B cell (primary cell): ENCODE measurements at regions not wholly inside any gene's neighbourhood (a gene's known extent, or its start where the extent isn't known, plus 50 kb on each side); places are given as distances from the start of the nearest gene placed in this dataset.

Experiments used
- ATAC-seq: fragments of 200-7000 bp; cut with Tn5 transposase; one replicate; pipeline ENCODE4 v1.10.0; 2021; ENCODE audit warnings: low read depth, mild to moderate bottlenecking, moderate number of reproducible peaks, moderate library complexity
- CTCF ChIA-PET: fragments of 350-600 bp; sonication (Branson Sonifier 250); formaldehyde crosslinking; loops from one replicate; lab custom pipeline; 2021; ENCODE audit warnings: antibody characterized with exemption, inconsistent platforms; lab: Charles Lee
- POLR2A ChIA-PET: fragments of 350-600 bp; sonication (Branson Sonifier 250); formaldehyde crosslinking; loops from one replicate; lab custom pipeline; 2021; ENCODE audit warnings: antibody characterized with exemption; lab: Charles Lee
- DNase-seq: peaks from one replicate; pipeline ENCODE4 v3.0.0; 2013
- H2AFZ ChIP-seq: 2 replicates; pipeline ENCODE4 v1.6.1; 2012; ENCODE audit warnings: mild to moderate bottlenecking, low read depth, low read length; ENCODE audit not compliant: insufficient read depth, poor library complexity, severe bottlenecking
- H3K27ac ChIP-seq, 2 donors: 1 replicate in 1 of 2; 2 replicates in 1 of 2; pipeline ENCODE4 v1.5.1; 2012 to 2013; ENCODE audit warnings: low read length in 2 of 2, mild to moderate bottlenecking in 2 of 2, moderate library complexity in 1 of 2
- H3K27me3 ChIP-seq, 4 experiments: fragments of 200-600 bp in 1 of 4; sonication (generic) in 1 of 4; replicated peaks in 1 of 4; 1 replicate in 2 of 4; 2 replicates in 2 of 4; pipeline versions ENCODE4 v1.6.1 to v1.7.0; 2013 to 2016; ENCODE audit warnings: low read length in 3 of 4, mild to moderate bottlenecking in 2 of 4, mixed read lengths in 1 of 4, moderate library complexity in 1 of 4; ENCODE audit not compliant: insufficient read depth in 4 of 4, control insufficient read depth in 3 of 4; ENCODE audit errors: control extremely low read depth in 1 of 4
- H3K36me3 ChIP-seq, 2 experiments: replicated peaks in 1 of 2; 1 replicate in 1 of 2; 2 replicates in 1 of 2; pipeline versions ENCODE4 v1.6.1 to v1.7.1; 2013; ENCODE audit warnings: low read length in 1 of 2; ENCODE audit not compliant: insufficient read depth in 2 of 2, control insufficient read depth in 1 of 2; ENCODE audit errors: control extremely low read depth in 1 of 2, extremely low read depth in 1 of 2
- H3K4me1 ChIP-seq, 2 donors: fragments of 200-600 bp in 1 of 2; sonication (generic) in 1 of 2; 1 replicate in 1 of 2; 2 replicates in 1 of 2; pipeline versions ENCODE4 v1.5.1 to v1.6.1; 2013 to 2017; ENCODE audit warnings: low read length in 2 of 2; ENCODE audit not compliant: control insufficient read depth in 2 of 2, insufficient read depth in 2 of 2
- H3K4me2 ChIP-seq: replicated peaks from 2 replicates; pipeline ENCODE3; 2012; ENCODE audit warnings: mild to moderate bottlenecking, low read depth, low read length; ENCODE audit not compliant: poor library complexity, severe bottlenecking
- H3K4me3 ChIP-seq, 5 experiments: fragments of 200-600 bp in 1 of 5; sonication (generic) in 1 of 5; 1 replicate in 3 of 5; 2 replicates in 2 of 5; pipeline versions ENCODE4 v1.5.1 to v1.7.0; 2011 to 2016; ENCODE audit warnings: low read length in 4 of 5, mild to moderate bottlenecking in 4 of 5, low read depth in 2 of 5, control low read depth in 1 of 5, moderate library complexity in 1 of 5; ENCODE audit not compliant: insufficient read depth in 1 of 5; ENCODE audit errors: control extremely low read depth in 1 of 5, extremely low read depth in 1 of 5
- H3K79me2 ChIP-seq: fragments of 200-600 bp; sonication (generic); one replicate; pipeline ENCODE4 v1.6.0; 2016; ENCODE audit warnings: low read length; ENCODE audit not compliant: control insufficient read depth, insufficient read depth
- H3K9ac ChIP-seq: fragments of 200-600 bp; sonication (generic); 2 replicates; pipeline ENCODE4 v1.6.1; 2017; ENCODE audit warnings: mild to moderate bottlenecking, low read length, moderate library complexity
- H3K9me3 ChIP-seq, 3 donors: one replicate each; pipeline versions ENCODE4 v1.6.1 to v1.7.1; 2013; ENCODE audit warnings: low read length in 2 of 3; ENCODE audit not compliant: control insufficient read depth in 2 of 3, insufficient read depth in 1 of 3; ENCODE audit errors: control extremely low read depth in 1 of 3
- H4K20me1 ChIP-seq: 2 replicates; pipeline ENCODE4 v1.6.0; 2012; ENCODE audit warnings: mild to moderate bottlenecking, low read length; ENCODE audit not compliant: insufficient read depth, control insufficient read depth, poor library complexity, severe bottlenecking
- H3K27ac Mint-ChIP-seq: one replicate; pipeline ENCODE4 v1.8.0; 2021; ENCODE audit warnings: mixed read lengths
- H3K27me3 Mint-ChIP-seq: one replicate; pipeline ENCODE4 v1.8.0; 2021; ENCODE audit warnings: mixed read lengths
- H3K4me1 Mint-ChIP-seq: one replicate; pipeline ENCODE4 v1.8.0; 2021; ENCODE audit warnings: mixed read lengths
- H3K4me3 Mint-ChIP-seq: one replicate; pipeline ENCODE4 v1.8.0; 2021; ENCODE audit warnings: mixed read lengths
- H3K9me3 Mint-ChIP-seq: one replicate; pipeline ENCODE4 v1.8.0; 2022; ENCODE audit warnings: mixed read lengths; ENCODE audit not compliant: insufficient read depth
- CTCF ChIP-seq: fragments of 200-600 bp; IDR thresholded peaks from one replicate; pipeline ENCODE4 v1.8.0; 2022; ENCODE audit warnings: antibody characterized with exemption, mild to moderate bottlenecking
- EZH2 ChIP-seq: IDR thresholded peaks from 2 replicates; pipeline ENCODE4 v1.6.1; 2012; ENCODE audit warnings: borderline replicate concordance, low read depth, mild to moderate bottlenecking, moderate library complexity, low read length; ENCODE audit not compliant: insufficient read depth, poor library complexity, severe bottlenecking
- WGBS: methylation state at CpG from one replicate; pipeline ENCODE4 v1.1.5; 2013; ENCODE audit warnings: missing lambda C conversion rate; ENCODE audit not compliant: insufficient coverage; 5-methylcytosine and 5-hydroxymethylcytosine counted together
- intact Hi-C: fragments of 100-400 bp; cut with micrococcal nuclease; formaldehyde crosslinking; loops from one replicate; pipeline ENCODE4 v1.10.0; 2022

GRCh38 chr4:13984991-13985800 lies 357.7 kb upstream of the BOD1L1 start:
- H3K4me3 ChIP-seq, result no peak overlapping the region
- H3K9ac ChIP-seq, result no peak overlapping the region
- no peak overlapping the region for H3K27ac ChIP-seq
- no peak for DNase-seq
- TF ChIP-seq EZH2 (no peak), CTCF (no peak)
- H3K27ac Mint-ChIP-seq, result no peak overlapping the region
- no peaks in the 10 kb centered on the region for H3K9me3 Mint-ChIP-seq
- no peaks in the 10 kb centered on the region for H4K20me1 ChIP-seq
- WGBS, result 33% methylated on average over 1 of the region's 3 CpGs
- peaks cover 5% of the 10 kb centered on the region for H3K4me1 Mint-ChIP-seq
- H3K4me3 Mint-ChIP-seq, result no peak overlapping the region
- no peak overlapping the region for H3K4me2 ChIP-seq
- ATAC-seq, result no peak
- H3K27me3 Mint-ChIP-seq, result peaks cover 3% of the 10 kb centered on the region
- peaks cover 0 to 7% of the 10 kb centered on the region in 2 donors for H3K4me1 ChIP-seq
- no peak overlapping the region for H2AFZ ChIP-seq
- H3K27me3 ChIP-seq, result no peaks in the 10 kb centered on the region
- H3K36me3 ChIP-seq, result no peaks in the 10 kb centered on the region
- H3K9me3 ChIP-seq, result no peaks in the 10 kb centered on the region
- H3K79me2 ChIP-seq, result no peaks in the 10 kb centered on the region
- intact Hi-C loops, result no loop called here
- CTCF ChIA-PET, result no interaction called here
- POLR2A ChIA-PET, result no interaction called here

- DNase-seq (no peak), ATAC-seq (no peak)
- ChIA-PET CTCF (no interaction called here), POLR2A (no interaction called here)
- H3K4me3 Mint-ChIP-seq, result no peak overlapping the region
- Histone ChIP-seq H3K4me3 (no peak overlapping the region), H3K9ac (no peak overlapping the region), H3K4me1 (peaks cover 0 to 7% of the 10 kb centered on the region in 2 donors), H2AFZ (no peak overlapping the region), H3K27ac (no peak overlapping the region), H3K79me2 (no peaks in the 10 kb centered on the region), H3K4me2 (no peak overlapping the region), H3K9me3 (no peaks in the 10 kb centered on the region), H3K27me3 (no peaks in the 10 kb centered on the region), H3K36me3 (no peaks in the 10 kb centered on the region), H4K20me1 (no peaks in the 10 kb centered on the region)
- peaks cover 3% of the 10 kb centered on the region for H3K27me3 Mint-ChIP-seq
- H3K27ac Mint-ChIP-seq, result no peak overlapping the region
- no peaks in the 10 kb centered on the region for H3K9me3 Mint-ChIP-seq
- no peak for TF ChIP-seq EZH2
- no peak for TF ChIP-seq CTCF
- intact Hi-C loops, result no loop called here
- WGBS, result 90% methylated on average over 3 of the region's 3 CpGs
- H3K4me1 Mint-ChIP-seq, result peaks cover 5% of the 10 kb centered on the region
Observed at GRCh38 chr4:13985837-13986236, 358.3 kb upstream of the BOD1L1 start.
